ENCODE measurements at regions not wholly inside any gene's neighbourhood (a gene's known extent, or its start where the extent isn't known, plus 50 kb on each side); places are given as distances from the start of the nearest gene placed in this dataset.

DNA sequence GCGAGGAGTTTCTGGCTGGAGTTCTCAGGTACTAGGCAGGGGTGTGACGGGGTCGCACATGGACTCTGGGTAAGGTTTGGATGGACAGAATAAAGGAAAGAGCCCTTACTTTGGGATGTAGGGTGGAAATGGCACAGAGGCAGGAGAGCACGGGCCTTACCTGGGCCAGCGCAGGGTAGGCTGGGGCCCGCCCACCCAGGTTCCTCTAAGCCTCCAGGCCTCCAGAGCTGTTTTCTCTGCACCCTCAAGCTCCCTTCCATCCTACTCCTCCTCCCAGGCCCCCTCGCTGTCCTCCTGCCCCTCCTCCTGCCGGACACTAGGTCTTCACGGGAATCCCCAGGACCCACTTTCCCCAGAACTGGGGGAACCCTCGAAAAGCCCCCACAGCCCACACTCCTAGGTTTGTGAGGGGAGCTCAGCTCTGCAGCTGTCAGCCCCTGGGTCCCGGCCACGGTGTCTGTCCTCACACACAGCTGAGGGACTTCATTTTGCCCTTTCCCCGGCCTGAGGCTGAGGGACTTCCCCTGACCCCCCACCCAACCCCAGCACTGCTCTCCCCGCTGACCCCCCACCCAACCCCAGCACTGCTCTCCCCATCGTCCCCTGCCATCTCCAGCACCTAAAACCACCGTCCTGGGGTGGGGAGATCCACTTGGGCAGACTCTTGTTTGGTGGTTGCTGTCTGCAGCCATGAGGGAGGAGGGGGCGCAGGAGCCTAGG is 53.0 kb upstream of the PCSK6 start:
- Histone ChIP-seq H3K4me3 (ENCODE audit: low read length in 3 of 3) (no peak overlapping the region), H3K36me3 (ENCODE audit: control insufficient read depth in 2 of 3, insufficient read depth in 3 of 3, low read length in 3 of 3) (no peaks in the 10 kb centered on the region), H3K9ac (ENCODE audit: low read length in 3 of 3) (no peak overlapping the region), H3K27ac (ENCODE audit: low read depth in 2 of 2, low read length in 2 of 2) (no peak overlapping the region), H3K4me1 (ENCODE audit: control insufficient read depth in 2 of 3, insufficient read depth in 2 of 3, low read depth in 1 of 3, low read length in 3 of 3) (no peaks in the 10 kb centered on the region), H3K27me3 (ENCODE audit: control insufficient read depth, insufficient read depth, low read length) (no peaks in the 10 kb centered on the region), H3K9me3 (ENCODE audit: control insufficient read depth in 2 of 3, insufficient read depth in 1 of 3, low read length in 3 of 3) (peaks cover 0 to 3% (median 0%) of the 10 kb centered on the region in 3 donors)
- FAIRE-seq (no peak), DNase-seq (peak in 1 of 5 donors; percentile 89)
- TF ChIP-seq, protein P1, sequence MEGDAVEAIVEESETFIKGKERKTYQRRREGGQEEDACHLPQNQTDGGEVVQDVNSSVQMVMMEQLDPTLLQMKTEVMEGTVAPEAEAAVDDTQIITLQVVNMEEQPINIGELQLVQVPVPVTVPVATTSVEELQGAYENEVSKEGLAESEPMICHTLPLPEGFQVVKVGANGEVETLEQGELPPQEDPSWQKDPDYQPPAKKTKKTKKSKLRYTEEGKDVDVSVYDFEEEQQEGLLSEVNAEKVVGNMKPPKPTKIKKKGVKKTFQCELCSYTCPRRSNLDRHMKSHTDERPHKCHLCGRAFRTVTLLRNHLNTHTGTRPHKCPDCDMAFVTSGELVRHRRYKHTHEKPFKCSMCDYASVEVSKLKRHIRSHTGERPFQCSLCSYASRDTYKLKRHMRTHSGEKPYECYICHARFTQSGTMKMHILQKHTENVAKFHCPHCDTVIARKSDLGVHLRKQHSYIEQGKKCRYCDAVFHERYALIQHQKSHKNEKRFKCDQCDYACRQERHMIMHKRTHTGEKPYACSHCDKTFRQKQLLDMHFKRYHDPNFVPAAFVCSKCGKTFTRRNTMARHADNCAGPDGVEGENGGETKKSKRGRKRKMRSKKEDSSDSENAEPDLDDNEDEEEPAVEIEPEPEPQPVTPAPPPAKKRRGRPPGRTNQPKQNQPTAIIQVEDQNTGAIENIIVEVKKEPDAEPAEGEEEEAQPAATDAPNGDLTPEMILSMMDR (IDR thresholded peaks at IDR 0.05; ENCODE audit: borderline replicate concordance, extremely low read depth, insufficient read depth): no peak
- intact Hi-C loops (cut with DNase I): no loop called here

DNA sequence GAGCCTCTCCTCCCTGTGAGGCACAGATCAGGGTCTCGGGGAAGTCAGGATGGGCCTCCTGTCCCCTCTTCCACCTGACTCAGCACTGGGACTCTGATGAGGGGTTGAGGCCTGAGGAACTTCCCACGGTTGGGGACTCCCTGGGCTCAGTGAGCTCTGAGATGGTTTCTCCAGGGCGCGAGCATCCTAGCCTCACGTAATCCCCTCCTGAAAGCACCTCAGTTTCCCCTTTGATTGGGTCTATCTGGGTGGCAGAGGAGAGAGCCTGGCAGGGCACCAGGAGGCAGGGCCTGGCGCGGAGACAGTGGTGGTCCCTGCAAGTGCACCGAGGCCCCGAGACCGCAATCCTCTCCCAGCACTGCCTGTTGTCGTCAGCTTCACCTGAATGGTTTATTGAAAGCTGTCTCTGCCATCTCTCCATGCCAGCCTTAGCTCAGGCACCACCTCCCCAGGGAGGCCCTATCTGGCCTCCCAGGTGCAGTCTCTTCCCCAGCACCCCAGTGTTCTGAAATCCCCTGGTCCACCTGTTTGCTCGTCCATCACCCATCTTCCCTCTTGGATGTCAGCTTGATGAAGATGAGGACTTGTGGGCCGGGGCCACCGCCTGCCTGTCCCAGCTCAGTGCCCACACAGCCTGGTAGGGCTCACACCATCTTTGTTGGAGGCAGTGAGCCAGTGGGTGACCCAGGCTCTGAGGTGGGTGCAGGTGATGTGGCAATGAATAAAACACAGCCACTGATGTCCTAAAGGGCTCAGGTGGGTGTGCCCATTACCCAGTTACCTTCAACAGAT is 52.2 kb upstream of the PCSK6 start:
- intact Hi-C loops (cut with DNase I): no loop called here
- Histone ChIP-seq H3K9me3 (ENCODE audit: control insufficient read depth in 2 of 3, insufficient read depth in 1 of 3, low read length in 3 of 3) (peaks cover 0 to 3% (median 0%) of the 10 kb centered on the region in 3 donors), H3K4me3 (ENCODE audit: low read length in 3 of 3) (no peak overlapping the region), H3K9ac (ENCODE audit: low read length in 3 of 3) (no peak overlapping the region), H3K27ac (ENCODE audit: low read depth in 2 of 2, low read length in 2 of 2) (no peak overlapping the region), H3K27me3 (ENCODE audit: control insufficient read depth, insufficient read depth, low read length) (no peaks in the 10 kb centered on the region), H3K4me1 (ENCODE audit: control insufficient read depth in 2 of 3, insufficient read depth in 2 of 3, low read depth in 1 of 3, low read length in 3 of 3) (no peaks in the 10 kb centered on the region), H3K36me3 (ENCODE audit: control insufficient read depth in 2 of 3, insufficient read depth in 3 of 3, low read length in 3 of 3) (no peaks in the 10 kb centered on the region)
- TF ChIP-seq, protein P1 (IDR thresholded peaks at IDR 0.05; ENCODE audit: borderline replicate concordance, extremely low read depth, insufficient read depth): no peak
- DNase-seq (no peak), FAIRE-seq (no peak)

DNA sequence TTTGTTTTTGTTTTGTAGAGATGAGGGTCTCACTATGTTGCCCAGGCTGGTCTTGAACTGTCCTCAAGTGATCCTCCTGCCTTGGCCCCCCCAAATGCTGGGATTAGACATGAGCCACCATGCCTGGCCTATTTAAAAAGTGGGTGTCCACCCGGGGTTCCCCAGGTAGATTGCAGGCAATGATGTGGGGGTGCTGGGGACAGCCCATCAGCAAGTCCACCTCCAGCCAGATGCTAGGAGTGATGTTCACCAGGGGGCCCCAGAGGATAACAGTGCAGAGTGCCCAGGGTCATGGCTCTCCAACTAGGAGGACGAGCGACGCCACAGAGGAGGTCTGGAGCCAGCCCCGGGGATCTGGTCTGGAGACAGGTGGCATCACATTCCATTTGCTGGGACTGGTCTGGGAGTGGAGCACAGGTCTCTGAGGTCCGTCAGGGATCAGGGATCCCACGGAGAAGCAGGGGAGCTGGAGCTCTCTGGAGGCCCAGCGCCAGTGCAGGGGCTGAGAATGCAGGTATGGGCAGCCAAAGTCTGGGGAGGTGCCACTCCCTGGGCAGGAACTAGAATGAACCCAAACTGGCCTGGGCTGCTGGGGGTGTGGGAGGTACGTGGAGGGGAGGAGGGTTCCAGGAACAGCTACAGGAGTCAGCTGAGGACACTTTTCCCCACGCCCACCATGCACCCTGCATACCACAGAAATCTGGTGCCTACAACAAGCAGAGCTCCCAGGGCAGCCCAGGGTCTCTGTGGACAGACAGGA is 51.2 kb upstream of the PCSK6 start:
- Histone ChIP-seq H3K4me1 (ENCODE audit: control insufficient read depth in 2 of 3, insufficient read depth in 2 of 3, low read depth in 1 of 3, low read length in 3 of 3) (no peaks in the 10 kb centered on the region), H3K9ac (ENCODE audit: low read length in 3 of 3) (no peak overlapping the region), H3K9me3 (ENCODE audit: control insufficient read depth in 2 of 3, insufficient read depth in 1 of 3, low read length in 3 of 3) (peaks cover 0 to 3% (median 0%) of the 10 kb centered on the region in 3 donors)

More for the DNA sequence above, 51.2 kb upstream of the PCSK6 start:
- intact Hi-C loops (cut with DNase I): no loop called here
- Histone ChIP-seq H3K27me3 (ENCODE audit: control insufficient read depth, insufficient read depth, low read length) (no peaks in the 10 kb centered on the region), H3K4me3 (ENCODE audit: low read length in 3 of 3) (no peak overlapping the region), H3K36me3 (ENCODE audit: control insufficient read depth in 2 of 3, insufficient read depth in 3 of 3, low read length in 3 of 3) (no peaks in the 10 kb centered on the region), H3K27ac (ENCODE audit: low read depth in 2 of 2, low read length in 2 of 2) (no peak overlapping the region)
- TF ChIP-seq, protein P1 (IDR thresholded peaks at IDR 0.05; ENCODE audit: borderline replicate concordance, extremely low read depth, insufficient read depth): no peak
- no peak for FAIRE-seq
- DNase-seq: no peak

All from kidney (tissue), 13 donors.